Cerebellar cortex (tissue), 1 donor: ENCODE measurements at regions not wholly inside any gene's neighbourhood (a gene's known extent, or its start where the extent isn't known, plus 50 kb on each side); places are given as distances from the start of the nearest gene placed in this dataset.

ENCODE experiments used
- DNase-seq: peaks from one replicate; pipeline ENCODE4 v3.0.0-alpha.2; 2015; ENCODE audit warnings: low spot score

GRCh38 chr16:14360326-14361037 lies 269.6 kb downstream of the PARN start:
- DNase-seq: no peak

- no peak for DNase-seq
Observed at GRCh38 chr16:14358697-14359305, 271.3 kb downstream of the PARN start.

- DNase-seq: no peak
Observed at GRCh38 chr16:14357328-14357727, 272.7 kb downstream of the PARN start.

DNA sequence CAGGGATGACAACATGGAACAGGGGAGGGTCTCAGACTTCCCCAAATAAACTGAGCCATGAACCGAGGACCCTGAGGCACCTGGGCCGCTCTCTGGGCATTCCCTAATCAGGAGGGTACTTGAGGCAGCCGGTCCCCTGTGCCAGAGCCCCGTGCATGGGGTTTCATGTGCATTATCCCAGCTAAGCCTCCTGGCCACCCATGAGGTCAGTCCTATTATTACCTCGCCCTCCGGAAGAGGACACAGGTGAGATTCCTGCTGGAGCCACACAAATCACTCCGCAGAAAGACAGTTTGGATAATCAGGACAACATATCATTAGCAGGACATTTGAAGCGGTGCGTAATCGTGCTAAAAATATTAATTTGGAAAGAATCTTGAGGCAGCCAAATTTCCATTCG lies 274.0 kb downstream of the PARN start:
- no peak for DNase-seq

DNA sequence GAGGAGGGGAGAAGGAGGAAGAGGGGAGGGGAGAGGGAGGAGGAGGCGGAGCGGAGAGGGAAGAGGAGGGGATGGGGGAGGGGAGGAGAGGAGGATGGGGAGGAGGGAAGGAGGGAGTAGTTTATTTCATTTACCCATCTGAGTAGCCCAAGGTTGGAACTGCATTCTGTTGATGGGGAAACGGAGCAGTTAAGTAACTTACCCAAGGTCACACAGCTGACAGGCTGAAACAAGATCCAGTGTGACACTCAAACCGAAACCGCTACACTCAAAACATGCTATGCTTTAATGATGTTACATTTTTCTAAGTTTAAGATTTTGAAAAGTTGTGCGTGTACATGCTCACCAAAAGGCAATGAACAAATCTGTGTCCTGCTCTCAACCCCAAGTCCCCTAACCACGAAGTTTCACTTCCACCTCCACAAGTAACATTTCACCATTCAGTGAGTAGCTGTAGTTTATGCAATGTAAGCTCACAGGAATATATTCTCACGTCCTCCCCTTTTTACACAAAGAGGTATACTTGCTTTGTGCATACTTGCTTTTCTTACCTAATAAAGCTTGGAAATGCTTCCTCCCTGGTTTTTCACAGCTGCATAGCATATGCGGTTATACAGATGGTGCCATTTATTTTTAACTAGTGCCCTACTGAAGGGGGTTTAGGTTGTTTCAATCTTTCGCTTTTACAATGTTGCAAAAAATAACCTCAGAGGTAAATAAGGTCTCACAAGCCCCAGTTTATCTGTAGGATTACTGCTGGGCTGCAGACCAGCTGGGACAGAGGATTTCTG lies 275.3 kb downstream of the PARN start:
- no peak for DNase-seq

GRCh38 chr16:14353340-14353739 lies 276.7 kb downstream of the PARN start:
- DNase-seq: no peak

- no peak for DNase-seq
Observed at GRCh38 chr16:14351647-14352046, 278.4 kb downstream of the PARN start.

- no peak for DNase-seq
Observed at GRCh38 chr16:14350626-14351025, 279.4 kb downstream of the PARN start.

- no peak for DNase-seq
Observed at GRCh38 chr16:14350081-14350480, 279.0 kb downstream of the MRTFB start.

- DNase-seq: no peak
Observed at GRCh38 chr16:14347706-14348105, 276.6 kb downstream of the MRTFB start.

- DNase-seq: no peak
Observed at GRCh38 chr16:14346278-14347142, 275.4 kb downstream of the MRTFB start.

GRCh38 chr16:14345512-14346115 lies 274.5 kb downstream of the MRTFB start:
- no peak for DNase-seq

GRCh38 chr16:14344945-14345344 lies 273.8 kb downstream of the MRTFB start:
- DNase-seq: no peak

DNA sequence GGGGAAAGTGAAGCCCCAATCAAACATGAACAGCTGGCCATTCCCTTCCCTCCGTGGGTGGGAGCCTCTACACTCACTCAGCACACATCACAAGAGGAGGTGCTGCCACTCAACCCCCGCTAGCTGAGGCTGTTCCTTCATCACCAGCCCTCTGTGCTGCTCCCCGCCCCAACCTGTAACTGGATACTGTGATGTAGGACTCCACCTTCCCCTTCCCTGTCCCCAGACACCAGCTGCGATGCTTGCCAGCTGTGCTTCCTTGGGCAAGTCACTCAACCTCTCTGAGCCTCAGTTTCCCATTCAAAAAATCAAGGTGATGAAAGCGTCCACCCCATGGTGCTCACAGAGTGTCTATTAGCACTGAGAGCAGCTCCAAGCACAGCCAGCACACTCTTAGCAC lies 273.2 kb downstream of the MRTFB start:
- DNase-seq: no peak

DNA sequence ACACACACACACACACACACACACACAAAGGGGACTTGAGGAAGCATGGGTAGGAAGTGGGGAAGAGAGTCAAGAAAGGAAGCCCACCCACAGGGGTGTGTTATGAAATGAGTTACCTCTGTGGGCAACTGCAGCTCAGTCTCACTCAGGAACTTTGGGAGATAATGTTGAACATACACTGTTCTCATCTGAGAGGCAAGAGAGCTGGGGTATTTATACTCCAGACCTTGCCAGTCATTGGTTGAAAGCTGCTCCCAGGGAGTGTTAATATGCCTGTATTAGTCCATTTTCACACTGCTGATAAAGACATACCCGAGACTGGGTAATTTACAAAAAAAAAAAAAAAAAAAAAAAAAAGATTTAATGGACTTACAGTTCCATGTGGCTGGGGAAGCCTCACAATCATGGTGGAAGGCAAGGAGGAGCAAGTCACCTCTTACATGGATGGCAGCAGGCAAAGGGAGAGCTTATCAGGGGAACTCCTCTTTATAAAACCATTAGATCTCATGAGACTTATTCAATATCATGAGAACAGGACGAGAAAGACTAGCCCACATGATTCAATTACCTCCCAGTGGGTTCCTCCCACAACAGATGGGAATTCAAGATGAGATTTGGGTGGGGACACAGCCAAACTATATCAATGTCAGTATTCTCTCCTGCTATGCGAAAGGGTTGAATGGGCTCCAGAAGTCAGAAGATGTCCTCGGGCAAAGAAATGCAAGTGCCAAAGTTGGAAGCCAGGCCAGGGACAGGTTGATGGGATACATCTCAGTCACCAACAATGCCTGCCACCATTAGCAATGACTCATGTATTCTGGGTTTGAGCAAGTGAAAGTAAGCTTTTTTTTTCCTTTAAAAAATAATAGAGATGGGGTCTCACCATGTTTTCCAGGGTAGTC lies 270.5 kb downstream of the MRTFB start:
- DNase-seq: no peak

- DNase-seq: no peak
Observed at GRCh38 chr16:14339694-14340093, 268.6 kb downstream of the MRTFB start.

- DNase-seq: no peak
Observed at GRCh38 chr16:14338969-14339368, 267.9 kb downstream of the MRTFB start.

DNA sequence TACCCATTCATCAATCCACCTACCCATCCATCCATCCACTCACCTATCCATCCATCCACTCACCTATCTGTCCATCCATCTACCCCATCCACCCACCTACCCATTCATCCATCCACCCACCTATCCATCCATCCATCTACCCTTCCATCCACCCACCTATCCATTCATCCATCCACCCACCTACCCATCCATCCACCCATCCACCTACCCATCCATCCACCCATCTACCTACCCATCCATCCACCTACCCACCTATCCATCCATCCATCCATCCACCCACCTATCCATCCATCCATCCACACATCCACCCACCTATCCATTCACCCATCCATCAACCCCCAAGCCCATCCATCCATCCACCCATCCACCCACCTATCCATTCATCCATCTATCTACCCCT lies 267.1 kb downstream of the MRTFB start:
- DNase-seq: no peak

GRCh38 chr16:14337303-14338191 lies 266.4 kb downstream of the MRTFB start:
- no peak for DNase-seq

DNA sequence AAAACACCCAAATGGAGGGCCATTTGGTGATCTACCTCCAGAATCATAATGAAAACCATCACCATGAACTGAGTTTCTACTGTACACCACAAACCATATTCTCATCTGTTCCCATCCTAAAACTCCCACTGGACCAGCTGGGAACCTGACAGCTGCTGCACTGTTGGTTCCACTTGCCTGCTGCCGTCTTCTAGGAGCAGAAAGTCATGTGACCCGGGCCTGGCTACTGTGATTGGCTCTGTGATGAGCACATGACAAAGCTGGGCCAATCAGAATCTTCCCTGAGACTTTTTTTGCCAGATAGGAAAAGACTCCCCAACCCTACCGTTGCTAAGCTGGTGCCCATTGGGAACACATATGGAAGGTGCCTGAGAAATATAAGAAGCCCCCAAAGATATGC lies 264.2 kb downstream of the MRTFB start:
- DNase-seq: no peak
